ENCODE measurements at regions not wholly inside any gene's neighbourhood (a gene's known extent, or its start where the extent isn't known, plus 50 kb on each side); places are given as distances from the start of the nearest gene placed in this dataset.
"Not testable (repeated sequence)": the region's sequence is repeated elsewhere in the genome, so short reads cannot be mapped to it uniquely, and the experiment has no call there.

DNA sequence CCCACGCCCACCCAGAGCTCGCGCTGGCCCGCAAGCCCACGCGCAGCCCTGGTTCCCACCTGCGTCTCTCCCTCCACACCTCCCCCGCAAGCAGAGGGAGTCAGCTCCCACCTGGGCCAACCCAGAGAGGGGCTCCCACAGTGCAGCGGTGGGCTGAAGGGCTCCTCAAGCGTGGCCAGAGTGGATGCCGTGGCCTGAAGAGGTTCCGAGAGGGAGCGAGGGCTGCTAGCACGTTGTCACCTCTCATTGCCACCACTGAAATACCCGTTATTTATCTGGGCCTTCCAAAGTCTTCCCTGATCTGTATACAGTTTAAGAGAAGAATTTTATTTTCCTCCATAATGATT, 88.3 kb upstream of the MYLIP start:
- H3K27me3 ChIP-seq (ENCODE audit: control insufficient read depth, low read length), result no peaks in the 10 kb centered on the region

DNA sequence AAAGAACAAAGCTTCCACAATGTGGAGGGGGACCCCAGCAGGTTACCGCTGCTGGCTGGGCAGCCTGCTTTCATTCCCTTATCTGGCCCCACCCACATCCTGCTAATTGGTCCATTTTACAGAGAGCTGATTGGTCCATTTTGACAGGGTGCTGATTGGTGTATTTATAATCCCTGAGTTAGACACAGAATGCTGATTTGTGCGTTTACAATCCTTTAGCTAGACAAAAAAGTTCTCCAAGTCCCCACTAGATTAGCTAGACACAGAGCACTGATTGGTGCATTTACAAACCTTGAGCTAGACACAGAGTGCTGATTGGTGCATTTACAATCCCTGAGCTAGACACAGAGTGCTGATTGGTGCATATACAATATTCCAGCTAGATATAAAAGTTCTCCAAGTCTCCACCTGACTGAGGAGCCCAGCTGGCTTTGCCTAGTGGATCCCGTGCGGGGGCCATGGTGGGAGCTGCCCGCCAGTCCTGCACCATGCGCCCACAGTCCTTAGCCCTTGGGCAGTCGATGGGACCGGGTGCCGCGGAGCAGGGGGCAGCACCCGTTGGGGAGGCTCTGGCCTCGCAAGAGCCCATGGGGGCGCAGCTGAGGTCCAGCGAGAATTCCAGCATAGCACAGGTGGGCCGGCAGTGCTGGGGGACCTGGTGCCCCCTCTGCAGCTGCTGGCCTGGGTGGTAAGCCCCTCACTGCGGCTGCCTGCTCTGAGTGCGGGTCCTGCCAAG, 88.8 kb upstream of the MYLIP start:
- H3K4me3 ChIP-seq (ENCODE audit: low read length); H3K27ac ChIP-seq (ENCODE audit: low read depth, low read length); H4K20me1 ChIP-seq (ENCODE audit: control insufficient read depth, insufficient read depth, low read depth, low read length); H3K27me3 ChIP-seq (ENCODE audit: control insufficient read depth, low read length); H3K79me2 ChIP-seq (ENCODE audit: control insufficient read depth, low read length); H3K9me3 ChIP-seq (ENCODE audit: control insufficient read depth, insufficient read depth, low read length); H3F3A ChIP-seq (ENCODE audit: control insufficient read depth, insufficient read depth); H3K9me2 ChIP-seq (replicated peaks; ENCODE audit: control insufficient read depth, low read length); H3K4me2 ChIP-seq (ENCODE audit: low read length); H3K36me3 ChIP-seq (ENCODE audit: control insufficient read depth, low read length): not testable (repeated sequence)
- H3K4me1 ChIP-seq (ENCODE audit: control insufficient read depth, low read length), result peaks cover 22% of the 10 kb centered on the region

More for the DNA sequence above, 88.3 kb upstream of the MYLIP start:
- H3K27ac ChIP-seq (ENCODE audit: low read depth, low read length), result no peak overlapping the region
- H3K9me2 ChIP-seq (replicated peaks; ENCODE audit: control insufficient read depth, low read length), result no peaks in the 10 kb centered on the region
- no peaks in the 10 kb centered on the region for H3K79me2 ChIP-seq (ENCODE audit: control insufficient read depth, low read length)
- H3K36me3 ChIP-seq (ENCODE audit: control insufficient read depth, low read length), result no peaks in the 10 kb centered on the region
- H3F3A ChIP-seq (ENCODE audit: control insufficient read depth, insufficient read depth), result no peaks in the 10 kb centered on the region
- H4K20me1 ChIP-seq (ENCODE audit: control insufficient read depth, insufficient read depth, low read depth, low read length), result no peaks in the 10 kb centered on the region
- TF ChIP-seq CTCF (IDR thresholded peaks at IDR 0.05; ENCODE audit: low read depth, low read length, poor library complexity, severe bottlenecking), result no peak
- TF ChIP-seq EZH2phosphoT487 (IDR thresholded peaks at IDR 0.05; ENCODE audit: borderline replicate concordance, low read length), result no peak
- H3K9me3 ChIP-seq (ENCODE audit: control insufficient read depth, insufficient read depth, low read length), result no peaks in the 10 kb centered on the region
- H3K4me1 ChIP-seq (ENCODE audit: control insufficient read depth, low read length), result peaks cover 22% of the 10 kb centered on the region
- H3K4me3 ChIP-seq (ENCODE audit: low read length), result no peak overlapping the region
- no peak overlapping the region for H3K4me2 ChIP-seq (ENCODE audit: low read length)

GRCh38 chr6:16038938-16039337, 89.9 kb upstream of the MYLIP start:
- H4K20me1 ChIP-seq (ENCODE audit: control insufficient read depth, insufficient read depth, low read depth, low read length), result no peaks in the 10 kb centered on the region
- TF ChIP-seq CTCF (IDR thresholded peaks at IDR 0.05; ENCODE audit: low read depth, low read length, poor library complexity, severe bottlenecking), result no peak
- TF ChIP-seq EZH2phosphoT487 (IDR thresholded peaks at IDR 0.05; ENCODE audit: borderline replicate concordance, low read length), result no peak
- peaks cover 18% of the 10 kb centered on the region for H3K4me1 ChIP-seq (ENCODE audit: control insufficient read depth, low read length)
- H3K27ac ChIP-seq (ENCODE audit: low read depth, low read length), result no peak overlapping the region
- H3K9me3 ChIP-seq (ENCODE audit: control insufficient read depth, insufficient read depth, low read length), result no peaks in the 10 kb centered on the region
- no peak overlapping the region for H3K4me2 ChIP-seq (ENCODE audit: low read length)
- no peaks in the 10 kb centered on the region for H3K36me3 ChIP-seq (ENCODE audit: control insufficient read depth, low read length)
- H3F3A ChIP-seq (ENCODE audit: control insufficient read depth, insufficient read depth), result no peaks in the 10 kb centered on the region
- no peaks in the 10 kb centered on the region for H3K9me2 ChIP-seq (replicated peaks; ENCODE audit: control insufficient read depth, low read length)
- no peak overlapping the region for H3K4me3 ChIP-seq (ENCODE audit: low read length)
- no peaks in the 10 kb centered on the region for H3K27me3 ChIP-seq (ENCODE audit: control insufficient read depth, low read length)
- no peaks in the 10 kb centered on the region for H3K79me2 ChIP-seq (ENCODE audit: control insufficient read depth, low read length)

GRCh38 chr6:16035488-16036080, 93.3 kb upstream of the MYLIP start:
- peaks cover 17% of the 10 kb centered on the region for H3K9me3 ChIP-seq (ENCODE audit: control insufficient read depth, insufficient read depth, low read length)
- H3K36me3 ChIP-seq (ENCODE audit: control insufficient read depth, low read length), result no peaks in the 10 kb centered on the region
- H3K27me3 ChIP-seq (ENCODE audit: control insufficient read depth, low read length), result no peaks in the 10 kb centered on the region
- peaks cover 9% of the 10 kb centered on the region for H3K4me1 ChIP-seq (ENCODE audit: control insufficient read depth, low read length)
- H3K9me2 ChIP-seq (replicated peaks; ENCODE audit: control insufficient read depth, low read length), result no peaks in the 10 kb centered on the region
- TF ChIP-seq EZH2phosphoT487 (IDR thresholded peaks at IDR 0.05; ENCODE audit: borderline replicate concordance, low read length) (no peak), CTCF (IDR thresholded peaks at IDR 0.05; ENCODE audit: low read depth, low read length, poor library complexity, severe bottlenecking) (no peak)
- H3K4me2 ChIP-seq (ENCODE audit: low read length), result no peak overlapping the region
- no peak overlapping the region for H3K27ac ChIP-seq (ENCODE audit: low read depth, low read length)
- no peaks in the 10 kb centered on the region for H4K20me1 ChIP-seq (ENCODE audit: control insufficient read depth, insufficient read depth, low read depth, low read length)
- H3F3A ChIP-seq (ENCODE audit: control insufficient read depth, insufficient read depth), result no peaks in the 10 kb centered on the region
- H3K4me3 ChIP-seq (ENCODE audit: low read length), result no peak overlapping the region
- H3K79me2 ChIP-seq (ENCODE audit: control insufficient read depth, low read length), result no peaks in the 10 kb centered on the region

All from DOHH2 (cell line).